Fibroblast of lung (primary cell): ENCODE measurements at regions not wholly inside any gene's neighbourhood (a gene's known extent, or its start where the extent isn't known, plus 50 kb on each side); places are given as distances from the start of the nearest gene placed in this dataset.

Experiments used
- DNase-seq, 2 donors: peaks; one replicate each; pipeline versions ENCODE4 v3.0.0 to v3.0.0-alpha.2; 2010; ENCODE audit warnings: low read depth in 2 of 2
- H2AFZ ChIP-seq: 2 replicates; pipeline ENCODE4 v1.5.1; 2012; ENCODE audit warnings: low read length, control low read depth, inconsistent platforms
- H3K27ac ChIP-seq: 2 replicates; pipeline ENCODE4 v1.5.1; 2011; ENCODE audit warnings: low read length, control low read depth; ENCODE audit not compliant: insufficient read depth
- H3K27me3 ChIP-seq: 2 replicates; pipeline ENCODE4 v1.5.1; 2011; ENCODE audit warnings: mild to moderate bottlenecking, low read length; ENCODE audit not compliant: control insufficient read depth, insufficient read depth
- H3K36me3 ChIP-seq: 2 replicates; pipeline ENCODE4 v1.5.1; 2011; ENCODE audit warnings: low read length; ENCODE audit not compliant: control insufficient read depth, insufficient read depth
- H3K4me1 ChIP-seq: 2 replicates; pipeline ENCODE4 v1.5.1; 2011; ENCODE audit warnings: low read length; ENCODE audit not compliant: control insufficient read depth, insufficient read depth; ENCODE audit errors: extremely low read depth
- H3K4me2 ChIP-seq: 2 replicates; pipeline ENCODE4 v1.5.1; 2011; ENCODE audit warnings: low read length, control low read depth; ENCODE audit not compliant: insufficient read depth; ENCODE audit errors: extremely low read depth
- H3K4me3 ChIP-seq, 4 experiments: fragments of 200-600 bp in 1 of 4; sonication (generic) in 1 of 4; replicated peaks in 1 of 4; 2 replicates each; pipeline ENCODE4 v1.5.1; 2011 to 2016; ENCODE audit warnings: low read length in 4 of 4, low read depth in 3 of 4, mild to moderate bottlenecking in 3 of 4, control low read depth in 2 of 4, inconsistent platforms in 1 of 4, mixed read lengths in 1 of 4; ENCODE audit not compliant: insufficient read depth in 1 of 4; ENCODE audit errors: control extremely low read depth in 1 of 4
- H3K79me2 ChIP-seq: 2 replicates; pipeline ENCODE4 v1.5.1; 2012; ENCODE audit warnings: mild to moderate bottlenecking, low read length, inconsistent platforms; ENCODE audit not compliant: control insufficient read depth, insufficient read depth
- H3K9ac ChIP-seq: 2 replicates; pipeline ENCODE4 v1.5.1; 2011; ENCODE audit warnings: mild to moderate bottlenecking, low read length, control low read depth; ENCODE audit not compliant: insufficient read depth
- H3K9me3 ChIP-seq: 2 replicates; pipeline ENCODE4 v1.5.1; 2012; ENCODE audit warnings: low read depth, low read length; ENCODE audit not compliant: control insufficient read depth, insufficient read depth
- H4K20me1 ChIP-seq: 2 replicates; pipeline ENCODE4 v1.5.1; 2011; ENCODE audit warnings: low read length; ENCODE audit not compliant: control insufficient read depth, insufficient read depth; ENCODE audit errors: extremely low read depth
- EZH2 ChIP-seq: IDR thresholded peaks from 2 replicates; pipeline ENCODE4 v1.5.1; 2012; ENCODE audit warnings: low read length, control low read depth, mild to moderate bottlenecking; ENCODE audit errors: missing control alignments
- TF ChIP-seq, protein P1 (sequence below), 2 donors: IDR thresholded peaks in 1 of 2; conservative IDR thresholded peaks in 1 of 2; 1 replicate in 1 of 2; 2 replicates in 1 of 2; pipeline ENCODE4 v1.5.1; 2011 to 2012; ENCODE audit warnings: low read length in 2 of 2, control low read depth in 1 of 2, inconsistent platforms in 1 of 2, low read depth in 1 of 2, mild to moderate bottlenecking in 1 of 2

DNA sequence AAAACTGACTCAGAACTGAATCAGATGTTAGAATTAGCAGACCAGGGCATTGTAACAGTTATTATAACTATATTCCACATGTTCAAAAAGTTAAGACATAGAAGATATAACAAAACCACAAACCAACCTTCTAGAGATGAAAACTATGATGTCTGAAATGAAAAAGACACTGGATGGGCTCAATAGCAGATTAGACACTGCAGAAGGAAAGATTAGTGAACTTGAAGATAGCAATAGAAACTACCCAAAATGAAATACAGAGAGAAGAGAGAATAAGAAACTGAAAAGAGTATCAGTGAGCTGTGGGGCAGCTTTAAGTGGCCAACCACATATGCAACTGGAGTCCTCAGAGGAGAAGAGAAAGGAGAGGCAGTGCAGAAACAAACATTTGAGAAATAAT lies 132.0 kb upstream of the ATP2B2 start:
- no peaks in the 10 kb centered on the region for H4K20me1 ChIP-seq
- H3K79me2 ChIP-seq: no peaks in the 10 kb centered on the region
- DNase-seq: no peak
- H3K36me3 ChIP-seq: no peaks in the 10 kb centered on the region
- no peak overlapping the region for H2AFZ ChIP-seq
- H3K9me3 ChIP-seq: no peaks in the 10 kb centered on the region
- H3K9ac ChIP-seq: no peak overlapping the region
- H3K4me2 ChIP-seq: no peak overlapping the region
- H3K4me1 ChIP-seq: no peaks in the 10 kb centered on the region
- no peak for TF ChIP-seq EZH2
- TF ChIP-seq, protein P1, sequence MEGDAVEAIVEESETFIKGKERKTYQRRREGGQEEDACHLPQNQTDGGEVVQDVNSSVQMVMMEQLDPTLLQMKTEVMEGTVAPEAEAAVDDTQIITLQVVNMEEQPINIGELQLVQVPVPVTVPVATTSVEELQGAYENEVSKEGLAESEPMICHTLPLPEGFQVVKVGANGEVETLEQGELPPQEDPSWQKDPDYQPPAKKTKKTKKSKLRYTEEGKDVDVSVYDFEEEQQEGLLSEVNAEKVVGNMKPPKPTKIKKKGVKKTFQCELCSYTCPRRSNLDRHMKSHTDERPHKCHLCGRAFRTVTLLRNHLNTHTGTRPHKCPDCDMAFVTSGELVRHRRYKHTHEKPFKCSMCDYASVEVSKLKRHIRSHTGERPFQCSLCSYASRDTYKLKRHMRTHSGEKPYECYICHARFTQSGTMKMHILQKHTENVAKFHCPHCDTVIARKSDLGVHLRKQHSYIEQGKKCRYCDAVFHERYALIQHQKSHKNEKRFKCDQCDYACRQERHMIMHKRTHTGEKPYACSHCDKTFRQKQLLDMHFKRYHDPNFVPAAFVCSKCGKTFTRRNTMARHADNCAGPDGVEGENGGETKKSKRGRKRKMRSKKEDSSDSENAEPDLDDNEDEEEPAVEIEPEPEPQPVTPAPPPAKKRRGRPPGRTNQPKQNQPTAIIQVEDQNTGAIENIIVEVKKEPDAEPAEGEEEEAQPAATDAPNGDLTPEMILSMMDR (conservative IDR thresholded peaks at IDR 0.05 in 1 of 2, IDR thresholded peaks at IDR 0.05 in 1 of 2; ENCODE audit: low read depth in 1 of 2, low read length in 2 of 2): no peak
- H3K27ac ChIP-seq: no peak overlapping the region
- no peak overlapping the region for H3K4me3 ChIP-seq
- H3K27me3 ChIP-seq: no peaks in the 10 kb centered on the region

DNA sequence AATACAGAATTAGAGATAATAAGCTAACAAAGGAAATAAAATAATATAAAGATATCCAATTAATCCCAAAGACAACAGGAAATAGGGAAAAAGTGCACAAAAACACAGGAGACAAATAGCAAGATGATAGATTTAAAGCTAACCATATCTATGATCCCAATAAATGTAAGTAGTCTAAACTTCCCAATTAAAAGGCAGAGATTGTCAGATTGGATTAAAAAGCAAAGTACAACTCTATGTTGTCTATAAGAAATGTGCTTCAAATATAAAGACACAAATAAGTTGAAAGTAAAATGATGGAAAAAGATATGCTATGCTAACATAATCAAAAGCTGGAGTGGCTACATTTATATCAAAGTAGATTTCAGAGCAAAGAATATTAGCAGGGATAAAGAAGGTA lies 133.1 kb upstream of the ATP2B2 start:
- no peak for DNase-seq
- Histone ChIP-seq H3K36me3 (no peaks in the 10 kb centered on the region), H3K9me3 (no peaks in the 10 kb centered on the region), H3K27me3 (no peaks in the 10 kb centered on the region), H3K27ac (no peak overlapping the region), H4K20me1 (no peaks in the 10 kb centered on the region), H3K4me3 (no peak overlapping the region), H2AFZ (no peak overlapping the region), H3K79me2 (no peaks in the 10 kb centered on the region), H3K4me2 (no peak overlapping the region), H3K9ac (no peak overlapping the region), H3K4me1 (no peaks in the 10 kb centered on the region)
- TF ChIP-seq, protein P1 (conservative IDR thresholded peaks at IDR 0.05 in 1 of 2, IDR thresholded peaks at IDR 0.05 in 1 of 2; ENCODE audit: low read depth in 1 of 2, low read length in 2 of 2): no peak
- no peak for TF ChIP-seq EZH2

DNA sequence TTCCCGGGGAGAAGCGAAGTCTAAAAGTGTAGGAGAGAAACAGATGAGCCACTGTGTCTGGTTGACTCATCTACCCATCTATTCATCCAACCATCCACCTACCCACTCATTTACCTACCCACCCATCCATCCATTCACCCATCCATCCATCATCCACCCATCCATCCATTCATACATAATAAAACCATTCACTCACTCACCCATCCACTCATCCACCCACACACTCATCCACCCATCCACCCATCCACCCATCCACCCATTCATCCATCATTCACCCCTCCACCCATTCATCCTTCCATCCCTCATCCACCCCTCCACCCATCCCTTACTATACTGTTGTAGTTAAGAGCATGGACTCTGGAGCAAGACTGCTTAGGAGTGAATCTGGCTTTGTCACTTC lies 136.4 kb upstream of the ATP2B2 start:
- no peaks in the 10 kb centered on the region for H4K20me1 ChIP-seq
- no peaks in the 10 kb centered on the region for H3K79me2 ChIP-seq
- H3K4me3 ChIP-seq: no peak overlapping the region
- H2AFZ ChIP-seq: no peak overlapping the region
- no peaks in the 10 kb centered on the region for H3K27me3 ChIP-seq
- TF ChIP-seq, protein P1 (conservative IDR thresholded peaks at IDR 0.05 in 1 of 2, IDR thresholded peaks at IDR 0.05 in 1 of 2; ENCODE audit: low read depth in 1 of 2, low read length in 2 of 2): no peak
- no peaks in the 10 kb centered on the region for H3K9me3 ChIP-seq
- no peak overlapping the region for H3K27ac ChIP-seq
- no peak for DNase-seq
- no peaks in the 10 kb centered on the region for H3K4me1 ChIP-seq
- no peak overlapping the region for H3K4me2 ChIP-seq
- no peak overlapping the region for H3K9ac ChIP-seq
- H3K36me3 ChIP-seq: no peaks in the 10 kb centered on the region
